ENCODE measurements at regions not wholly inside any gene's neighbourhood (a gene's known extent, or its start where the extent isn't known, plus 50 kb on each side); places are given as distances from the start of the nearest gene placed in this dataset.

GRCh38 chr20:24098886-24099285 lies 110.3 kb upstream of the GGTLC1 start:
- ATAC-seq (peak; percentile 43), DNase-seq (no peak)
- intact Hi-C loops (cut with micrococcal nuclease) = no loop called here

DNA sequence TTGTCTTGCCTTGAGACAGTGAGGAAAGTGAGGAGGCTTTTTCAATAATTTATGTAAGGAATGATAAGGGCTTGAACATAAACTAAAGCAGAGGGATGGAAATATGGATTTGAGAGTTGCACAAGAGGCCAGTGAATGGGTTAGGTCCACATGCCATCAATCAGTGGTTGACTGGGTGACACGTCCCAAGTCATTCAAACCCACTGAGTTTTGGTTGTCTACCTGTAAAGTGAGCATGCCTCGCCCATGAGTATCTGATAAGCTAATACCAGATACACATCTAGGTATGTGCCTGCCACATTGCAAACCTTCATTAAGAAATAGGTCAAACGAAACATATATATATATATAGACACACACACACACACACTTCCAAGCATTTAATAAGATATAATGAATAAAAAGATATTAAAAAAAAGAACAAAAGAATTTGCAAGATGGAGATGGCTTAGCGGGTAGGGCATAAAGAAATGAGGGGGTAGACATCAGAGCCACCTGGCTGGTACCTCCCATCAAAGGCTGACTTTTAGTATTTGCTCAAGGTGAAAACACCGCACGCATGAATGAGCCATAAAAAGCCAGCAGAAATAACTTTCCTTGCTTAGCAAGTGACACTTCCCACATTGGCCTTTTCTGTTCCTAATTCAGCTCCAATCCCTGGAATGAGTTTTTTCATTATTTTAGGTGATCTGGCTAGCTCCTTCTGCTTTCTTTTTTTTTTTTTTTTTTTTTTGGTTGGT lies 109.1 kb upstream of the GGTLC1 start:
- DNase-seq = no peak
- intact Hi-C loops (cut with micrococcal nuclease) = no loop called here
- no peak for ATAC-seq

- intact Hi-C loops (cut with micrococcal nuclease) = no loop called here
- no peak for DNase-seq
- ATAC-seq = peak; percentile 14
Observed at GRCh38 chr20:24096864-24097450, 108.4 kb upstream of the GGTLC1 start.

GRCh38 chr20:24096264-24096663 lies 107.7 kb upstream of the GGTLC1 start:
- DNase-seq (no peak), ATAC-seq (no peak)
- intact Hi-C loops (cut with micrococcal nuclease) = no loop called here

- no peak for DNase-seq
- intact Hi-C loops (cut with micrococcal nuclease) = no loop called here
- no peak for ATAC-seq
Observed at GRCh38 chr20:24095756-24096155, 107.2 kb upstream of the GGTLC1 start.

GRCh38 chr20:24095303-24095702 lies 106.7 kb upstream of the GGTLC1 start:
- ATAC-seq (no peak), DNase-seq (no peak)
- intact Hi-C loops (cut with micrococcal nuclease) = no loop called here

GRCh38 chr20:24089576-24089975 lies 101.0 kb upstream of the GGTLC1 start:
- ATAC-seq (no peak), DNase-seq (no peak)
- intact Hi-C loops (cut with micrococcal nuclease) = no loop called here

DNA sequence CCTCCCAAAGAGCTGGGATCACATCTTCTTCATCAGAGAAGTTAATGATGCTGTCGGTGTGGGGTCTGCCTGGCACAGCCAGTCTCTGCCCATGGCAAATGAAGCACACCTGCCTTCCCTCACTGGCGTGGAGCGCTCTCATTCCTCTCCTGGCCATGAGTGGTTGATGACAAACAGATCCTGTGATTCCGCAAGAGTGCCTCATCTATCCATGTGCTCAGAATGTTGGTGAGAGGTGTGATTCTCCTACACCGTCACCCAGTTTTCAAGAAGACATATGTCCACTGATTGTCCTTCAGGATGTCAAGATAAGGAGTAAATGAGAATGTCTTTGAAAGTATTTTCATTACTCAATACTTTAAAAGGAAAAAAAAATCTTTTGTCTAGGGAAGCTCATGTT lies 97.5 kb upstream of the GGTLC1 start:
- ATAC-seq (no peak), DNase-seq (no peak)
- intact Hi-C loops (cut with micrococcal nuclease) = no loop called here

GRCh38 chr20:24084281-24084680 lies 95.7 kb upstream of the GGTLC1 start:
- DNase-seq (no peak), ATAC-seq (no peak)
- intact Hi-C loops (cut with micrococcal nuclease) = no loop called here

DNA sequence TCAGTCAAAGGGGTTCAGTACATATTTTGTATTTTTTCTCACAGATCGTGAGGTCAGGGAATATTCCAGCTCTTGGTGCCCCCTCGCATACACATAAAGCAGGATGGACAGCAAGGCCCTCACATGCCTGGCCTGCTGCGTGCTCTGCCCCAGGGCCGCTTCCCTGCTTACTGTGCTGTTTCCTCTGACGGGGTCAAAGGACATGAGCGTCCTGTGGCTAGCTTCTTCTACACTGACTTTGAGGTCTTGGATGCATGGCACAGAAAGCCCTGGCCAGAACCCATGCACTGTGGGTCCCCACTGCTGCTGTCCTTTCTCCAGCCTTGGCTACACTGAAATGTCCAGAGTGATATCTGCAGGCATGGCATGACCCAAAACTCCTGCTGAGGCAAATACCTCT lies 92.5 kb upstream of the GGTLC1 start:
- ATAC-seq (no peak), DNase-seq (no peak)
- intact Hi-C loops (cut with micrococcal nuclease) = no loop called here

- DNase-seq (no peak), ATAC-seq (no peak)
- intact Hi-C loops (cut with micrococcal nuclease) = no loop called here
Observed at GRCh38 chr20:24079661-24080412, 91.3 kb upstream of the GGTLC1 start.

- intact Hi-C loops (cut with micrococcal nuclease) = no loop called here
Observed at GRCh38 chr20:24077145-24077544, 88.6 kb upstream of the GGTLC1 start.

DNA sequence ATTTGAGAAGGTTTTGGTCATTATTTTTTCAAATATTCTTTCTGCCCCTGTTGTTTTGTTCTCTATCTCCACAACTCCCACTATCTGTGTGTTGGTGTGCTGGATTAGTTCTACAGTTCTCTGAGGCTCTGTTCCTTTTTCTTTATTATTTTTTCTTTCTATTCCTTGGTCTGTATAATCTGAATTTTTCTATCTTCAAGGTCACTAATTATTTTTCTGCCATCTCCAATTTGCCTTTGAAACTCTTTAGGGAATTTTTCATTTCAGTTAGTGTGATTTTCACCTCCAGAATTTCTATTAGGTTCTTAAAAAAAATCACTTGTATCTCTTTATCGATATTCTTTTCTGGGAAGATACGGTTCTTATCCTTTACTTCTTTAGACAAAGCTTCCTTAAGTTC lies 82.1 kb upstream of the GGTLC1 start:
- intact Hi-C loops (cut with micrococcal nuclease) = no loop called here
- ATAC-seq = no peak

More at GRCh38 chr20:24077145-24077544, 88.6 kb upstream of the GGTLC1 start:
- ATAC-seq = no peak
- no peak for DNase-seq

GRCh38 chr20:24066076-24066700 lies 77.6 kb upstream of the GGTLC1 start:
- intact Hi-C loops (cut with micrococcal nuclease) = no loop called here
- DNase-seq (no peak), ATAC-seq (no peak)

More for the DNA sequence above, 82.1 kb upstream of the GGTLC1 start:
- DNase-seq = no peak

GRCh38 chr20:24064915-24065314 lies 76.3 kb upstream of the GGTLC1 start:
- ATAC-seq (no peak), DNase-seq (no peak)
- intact Hi-C loops (cut with micrococcal nuclease) = no loop called here

GRCh38 chr20:24064092-24064491 lies 75.5 kb upstream of the GGTLC1 start:
- intact Hi-C loops (cut with micrococcal nuclease) = no loop called here
- DNase-seq (no peak), ATAC-seq (no peak)

- no peak for DNase-seq
- no peak for ATAC-seq
- intact Hi-C loops (cut with micrococcal nuclease) = no loop called here
Observed at GRCh38 chr20:24063100-24063499, 74.5 kb upstream of the GGTLC1 start.

- DNase-seq (no peak), ATAC-seq (no peak)
- intact Hi-C loops (cut with micrococcal nuclease) = no loop called here
Observed at GRCh38 chr20:24060851-24061590, 72.4 kb upstream of the GGTLC1 start.

DNA sequence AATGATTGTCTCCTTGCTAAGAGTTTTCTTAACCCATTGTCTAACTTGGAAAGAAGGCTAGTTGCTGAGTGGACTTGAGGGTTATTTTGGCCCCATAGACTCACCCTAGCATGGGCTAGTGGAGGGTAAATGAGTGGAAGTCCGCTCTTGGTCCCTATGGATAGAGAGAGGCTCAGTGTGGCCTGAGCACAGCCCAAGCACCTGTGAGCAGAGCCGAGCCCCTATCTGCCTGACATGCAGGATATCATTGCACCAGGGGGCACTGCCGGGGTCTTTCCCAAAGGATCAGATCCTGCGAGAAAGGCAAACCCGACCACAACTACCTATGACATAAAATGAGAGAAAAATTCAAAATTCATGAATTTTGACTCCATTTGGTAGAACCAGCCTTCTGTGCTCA lies 70.6 kb upstream of the GGTLC1 start:
- no peak for DNase-seq
- ATAC-seq = no peak
- intact Hi-C loops (cut with micrococcal nuclease) = no loop called here
